ENCODE measurements at regions not wholly inside any gene's neighbourhood (a gene's known extent, or its start where the extent isn't known, plus 50 kb on each side); places are given as distances from the start of the nearest gene placed in this dataset.

GRCh38 chr3:24741506-24741905, 246.9 kb upstream of the THRB start:
- H3K36me3 ChIP-seq = no peaks in the 10 kb centered on the region

DNA sequence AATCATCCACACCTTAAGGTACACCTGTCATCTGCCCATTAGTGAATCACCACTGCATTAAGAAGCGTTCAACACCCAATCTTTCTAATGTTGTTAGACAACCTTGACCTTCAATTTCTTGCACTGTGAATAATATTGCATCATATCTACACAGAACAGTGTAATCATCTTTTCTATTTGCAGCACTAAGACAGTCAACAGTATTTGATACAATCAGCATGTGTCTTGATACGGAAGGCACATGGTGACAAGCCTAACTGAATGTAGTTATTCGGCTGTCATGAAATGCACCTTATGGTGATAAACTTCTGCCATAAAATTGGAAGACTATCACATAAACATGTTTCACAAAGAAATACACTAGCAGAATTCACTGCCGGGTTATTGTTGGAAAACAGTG, 253.9 kb upstream of the THRB start:
- H3K9me3 ChIP-seq = no peaks in the 10 kb centered on the region
- H3K27ac ChIP-seq = no peak overlapping the region
- ATAC-seq (no peak), DNase-seq (no peak)
- intact Hi-C loops (cut with DNase I) = no loop called here
- no peak overlapping the region for H3K4me3 ChIP-seq
- TF ChIP-seq CTCF (IDR thresholded peaks at IDR 0.05) = no peak
- no peaks in the 10 kb centered on the region for H3K27me3 ChIP-seq
- no peaks in the 10 kb centered on the region for H3K36me3 ChIP-seq
- no peaks in the 10 kb centered on the region for H3K4me1 ChIP-seq

More at GRCh38 chr3:24741506-24741905, 246.9 kb upstream of the THRB start:
- ATAC-seq = no peak
- no peaks in the 10 kb centered on the region for H3K4me1 ChIP-seq
- no peaks in the 10 kb centered on the region for H3K9me3 ChIP-seq
- TF ChIP-seq CTCF (IDR thresholded peaks at IDR 0.05) = no peak
- H3K4me3 ChIP-seq = no peak overlapping the region
- no peaks in the 10 kb centered on the region for H3K27me3 ChIP-seq
- intact Hi-C loops (cut with DNase I) = no loop called here
- no peak for DNase-seq
- H3K27ac ChIP-seq = no peak overlapping the region

DNA sequence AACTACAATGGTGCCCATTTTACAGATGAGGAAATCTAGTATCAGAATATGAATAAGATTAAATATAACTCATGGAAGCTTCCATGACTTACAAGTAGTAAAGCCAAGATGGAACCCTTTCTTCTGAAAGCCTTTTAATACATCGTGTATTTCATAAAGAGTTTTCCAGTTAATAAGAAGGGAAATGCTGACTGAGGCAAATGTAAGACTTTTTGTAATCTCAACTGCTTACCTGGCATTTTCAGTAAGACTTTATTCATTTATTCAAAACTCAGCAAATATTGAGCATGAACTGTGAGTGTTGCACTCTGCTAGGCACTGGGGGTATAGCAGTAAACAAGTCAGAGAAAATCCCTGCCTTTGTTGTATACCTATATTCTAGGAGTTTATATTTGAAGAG, 256.4 kb upstream of the THRB start:
- Histone ChIP-seq H3K27me3 (no peaks in the 10 kb centered on the region), H3K36me3 (no peaks in the 10 kb centered on the region), H3K4me3 (no peak overlapping the region), H3K9me3 (no peaks in the 10 kb centered on the region), H3K4me1 (no peaks in the 10 kb centered on the region), H3K27ac (no peak overlapping the region)
- DNase-seq = no peak
- ATAC-seq = no peak
- intact Hi-C loops (cut with DNase I) = no loop called here
- TF ChIP-seq CTCF (IDR thresholded peaks at IDR 0.05) = no peak

DNA sequence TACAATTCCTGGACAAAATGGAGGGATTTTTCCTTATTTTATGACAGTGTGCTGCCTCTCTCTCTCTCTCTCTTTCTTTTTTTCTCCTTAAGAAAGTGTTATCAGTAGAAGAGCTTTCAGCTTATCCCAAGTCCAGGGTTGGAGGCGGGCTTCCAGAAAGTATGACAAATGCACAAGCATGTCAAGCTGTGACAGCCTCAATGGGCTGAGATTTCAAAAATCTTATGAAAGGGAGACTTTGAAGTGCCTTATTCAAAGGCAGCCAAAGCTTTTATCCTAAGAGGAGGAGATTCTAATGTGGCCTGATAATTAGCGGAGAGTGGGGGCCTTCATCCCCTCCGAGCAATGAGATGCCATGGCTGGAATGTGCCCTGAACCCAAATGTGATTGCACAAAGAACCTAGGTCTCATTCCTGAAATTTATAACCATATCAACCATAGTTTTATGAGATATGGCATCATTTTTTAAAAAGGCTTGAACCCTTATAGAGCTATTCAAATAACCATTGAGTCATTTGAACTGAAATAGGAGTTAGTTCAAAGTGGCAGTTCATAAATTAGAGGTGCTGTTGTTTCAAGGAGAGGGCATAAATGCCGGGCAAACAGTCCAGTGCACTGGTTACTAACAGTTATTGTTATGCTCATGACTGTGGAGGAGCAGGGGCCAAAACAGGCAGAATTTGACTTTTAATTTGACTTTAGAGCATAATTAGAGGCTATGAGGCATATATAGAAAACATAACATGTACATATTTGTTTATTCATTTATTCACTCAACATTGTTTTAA, 261.6 kb upstream of the THRB start:
- intact Hi-C loops (cut with DNase I) = no loop called here

DNA sequence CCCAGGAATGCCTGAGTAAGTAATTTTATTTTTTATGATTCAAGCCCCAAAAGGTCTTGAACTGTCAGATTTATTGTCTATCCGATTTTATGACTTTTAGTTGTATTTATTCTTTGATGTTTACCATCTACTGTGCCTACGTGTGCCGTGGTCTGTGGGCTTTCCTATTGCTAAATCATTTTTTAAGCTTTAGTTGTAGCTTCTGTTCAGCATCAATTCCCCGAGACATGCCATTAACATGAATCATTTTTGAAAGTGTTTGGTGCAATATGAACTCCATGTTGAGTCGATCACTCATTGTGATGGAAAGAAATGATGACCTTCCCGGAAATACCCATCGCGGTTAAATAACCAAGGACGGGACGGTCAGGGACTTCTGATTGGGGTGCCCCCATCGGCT, 268.7 kb upstream of the THRB start:
- no peaks in the 10 kb centered on the region for H3K4me1 ChIP-seq
- TF ChIP-seq CTCF (IDR thresholded peaks at IDR 0.05) = no peak
- no peak overlapping the region for H3K27ac ChIP-seq
- ATAC-seq = no peak
- no peaks in the 10 kb centered on the region for H3K36me3 ChIP-seq
- H3K4me3 ChIP-seq = no peak overlapping the region
- intact Hi-C loops (cut with DNase I) = no loop called here
- H3K27me3 ChIP-seq = no peaks in the 10 kb centered on the region
- no peak for DNase-seq
- no peaks in the 10 kb centered on the region for H3K9me3 ChIP-seq

More for the DNA sequence above, 261.6 kb upstream of the THRB start:
- H3K27me3 ChIP-seq = no peaks in the 10 kb centered on the region
- TF ChIP-seq CTCF (IDR thresholded peaks at IDR 0.05) = no peak
- ATAC-seq (no peak), DNase-seq (no peak)
- H3K4me3 ChIP-seq = no peak overlapping the region
- H3K36me3 ChIP-seq = no peaks in the 10 kb centered on the region
- no peak overlapping the region for H3K27ac ChIP-seq
- H3K9me3 ChIP-seq = no peaks in the 10 kb centered on the region
- no peaks in the 10 kb centered on the region for H3K4me1 ChIP-seq
